Peyer's patch (tissue), 4 donors: ENCODE measurements at regions not wholly inside any gene's neighbourhood (a gene's known extent, or its start where the extent isn't known, plus 50 kb on each side); places are given as distances from the start of the nearest gene placed in this dataset.
A peak's percentile ranks its signal among the peaks of the same experiment; 100 is the strongest.

Source experiments
- DNase-seq, 3 donors: peaks; one replicate each; pipeline ENCODE4 v3.0.0-alpha.2; 2017 to 2019
- H3K27ac ChIP-seq, 4 donors: fragments of 200-600 bp; sonication (generic); one replicate each; pipeline ENCODE4 v1.5.1; 2016 to 2019
- H3K27me3 ChIP-seq, 2 donors: fragments of 200-600 bp; sonication (generic); one replicate each; pipeline ENCODE4 v1.5.1; 2019
- H3K36me3 ChIP-seq, 3 donors: fragments of 200-600 bp; sonication (generic); one replicate each; pipeline ENCODE4 v1.5.1; 2016 to 2019
- H3K4me1 ChIP-seq, 4 donors: fragments of 200-600 bp; sonication (generic); one replicate each; pipeline ENCODE4 v1.5.1; 2016 to 2019
- H3K4me3 ChIP-seq, 4 donors: fragments of 200-600 bp; sonication (generic); 1 replicate in 3 of 4; 2 replicates in 1 of 4; pipeline ENCODE4 v1.5.1; 2016 to 2019; ENCODE audit warnings: mild to moderate bottlenecking in 1 of 4
- H3K9me3 ChIP-seq, 4 donors: fragments of 200-600 bp; sonication (generic); one replicate each; pipeline ENCODE4 v1.5.1; 2016 to 2019; ENCODE audit warnings: mild to moderate bottlenecking in 1 of 4
- POLR2A ChIP-seq, 2 donors: fragments of 450-650 bp; IDR thresholded peaks; one replicate each; pipeline ENCODE4 v1.5.1; 2017; ENCODE audit warnings: antibody characterized with exemption in 2 of 2, mild to moderate bottlenecking in 2 of 2, moderate library complexity in 2 of 2
- TF ChIP-seq, protein P1 (sequence below), 6 experiments: fragments of 450-650 bp in 4 of 6; fragments of 200-600 bp in 2 of 6; sonication (generic) in 1 of 6; IDR thresholded peaks; one replicate each; pipeline ENCODE4 v1.5.1; 2017 to 2019; ENCODE audit warnings: antibody characterized with exemption in 6 of 6, mild to moderate bottlenecking in 3 of 6, moderate library complexity in 1 of 6

DNA sequence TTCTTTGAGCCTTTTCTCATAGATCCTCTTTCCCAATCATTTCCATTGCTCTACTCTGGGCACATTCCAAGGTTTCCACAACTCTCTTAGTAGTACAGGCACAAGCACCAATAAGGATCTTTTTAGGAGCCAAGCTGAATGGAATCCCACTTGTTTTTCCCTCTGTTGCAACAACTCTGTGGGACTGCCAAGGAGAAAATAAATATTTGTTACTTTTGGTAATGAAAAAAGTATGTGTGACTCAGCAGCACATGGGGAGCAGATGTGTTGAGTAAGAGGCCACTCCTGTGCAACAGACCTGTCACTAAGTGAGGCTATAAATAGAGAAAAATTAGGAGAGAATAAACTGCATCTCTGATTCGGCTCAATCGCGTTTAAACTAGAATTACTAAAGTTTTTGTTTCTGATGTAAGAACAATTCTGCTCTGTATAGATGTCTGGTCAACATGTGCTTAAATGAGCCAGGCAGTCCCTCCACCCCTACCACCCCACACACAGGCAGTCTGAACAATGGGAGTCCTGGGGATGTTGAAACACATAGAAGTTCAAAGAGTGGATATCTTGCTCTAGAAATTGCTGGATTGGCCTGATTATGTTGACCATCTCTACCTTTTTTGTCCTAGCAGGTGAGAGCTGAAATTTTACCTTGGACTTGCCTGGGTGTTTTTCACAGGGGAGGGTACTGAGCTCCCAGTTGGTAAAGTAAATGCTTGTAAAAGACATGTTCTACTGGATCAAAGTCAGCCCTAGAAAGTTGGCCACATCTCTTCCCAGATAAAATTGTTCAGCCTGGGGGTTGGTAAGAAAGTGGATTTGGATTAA is 244.3 kb upstream of the NOVA1 start:
- H3K27ac ChIP-seq: peak overlapping the region in 2 of 4 donors; percentile 32 to 49
- no peaks in the 10 kb centered on the region for H3K4me1 ChIP-seq
- peak in 2 of 3 donors; percentile 16 to 66 for DNase-seq

DNA sequence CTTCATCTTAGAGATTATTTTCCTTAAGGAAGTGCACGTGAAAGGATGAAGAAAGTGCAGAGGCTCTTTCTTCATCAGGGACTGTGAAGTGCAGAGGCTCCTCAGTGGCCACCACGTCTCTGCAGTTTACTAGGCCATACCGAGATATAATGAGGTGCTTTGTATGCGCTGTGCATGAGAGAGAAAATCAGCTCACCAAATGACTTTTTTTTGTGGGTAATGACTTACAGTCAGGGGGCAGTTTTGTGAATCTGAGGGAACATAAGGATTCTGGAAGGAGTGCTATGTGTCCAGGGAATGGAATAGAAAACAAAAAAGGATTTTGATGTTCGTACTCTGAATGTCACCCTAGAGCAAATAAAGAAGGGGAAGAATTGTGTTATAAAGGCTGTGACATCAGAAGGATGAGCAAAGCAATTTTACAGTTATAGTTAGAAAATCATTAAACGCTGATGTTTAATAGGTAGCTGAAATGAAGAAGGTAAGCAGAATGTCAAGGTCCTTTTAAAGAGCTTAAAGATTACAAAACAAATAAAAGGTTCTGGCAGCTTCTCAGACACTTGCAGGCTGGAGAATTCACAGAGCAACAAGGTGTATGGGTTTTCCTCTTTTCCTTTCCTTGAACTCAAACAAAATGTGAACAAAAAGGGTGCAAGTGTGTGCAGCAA is 247.5 kb upstream of the NOVA1 start:
- no peaks in the 10 kb centered on the region for H3K4me1 ChIP-seq

More for the DNA sequence above, 244.3 kb upstream of the NOVA1 start:
- Histone ChIP-seq H3K4me3 (no peak overlapping the region), H3K9me3 (no peaks in the 10 kb centered on the region), H3K27me3 (no peaks in the 10 kb centered on the region), H3K36me3 (no peaks in the 10 kb centered on the region)
- TF ChIP-seq, protein P1, sequence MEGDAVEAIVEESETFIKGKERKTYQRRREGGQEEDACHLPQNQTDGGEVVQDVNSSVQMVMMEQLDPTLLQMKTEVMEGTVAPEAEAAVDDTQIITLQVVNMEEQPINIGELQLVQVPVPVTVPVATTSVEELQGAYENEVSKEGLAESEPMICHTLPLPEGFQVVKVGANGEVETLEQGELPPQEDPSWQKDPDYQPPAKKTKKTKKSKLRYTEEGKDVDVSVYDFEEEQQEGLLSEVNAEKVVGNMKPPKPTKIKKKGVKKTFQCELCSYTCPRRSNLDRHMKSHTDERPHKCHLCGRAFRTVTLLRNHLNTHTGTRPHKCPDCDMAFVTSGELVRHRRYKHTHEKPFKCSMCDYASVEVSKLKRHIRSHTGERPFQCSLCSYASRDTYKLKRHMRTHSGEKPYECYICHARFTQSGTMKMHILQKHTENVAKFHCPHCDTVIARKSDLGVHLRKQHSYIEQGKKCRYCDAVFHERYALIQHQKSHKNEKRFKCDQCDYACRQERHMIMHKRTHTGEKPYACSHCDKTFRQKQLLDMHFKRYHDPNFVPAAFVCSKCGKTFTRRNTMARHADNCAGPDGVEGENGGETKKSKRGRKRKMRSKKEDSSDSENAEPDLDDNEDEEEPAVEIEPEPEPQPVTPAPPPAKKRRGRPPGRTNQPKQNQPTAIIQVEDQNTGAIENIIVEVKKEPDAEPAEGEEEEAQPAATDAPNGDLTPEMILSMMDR (IDR thresholded peaks at IDR 0.05): no peak

DNA sequence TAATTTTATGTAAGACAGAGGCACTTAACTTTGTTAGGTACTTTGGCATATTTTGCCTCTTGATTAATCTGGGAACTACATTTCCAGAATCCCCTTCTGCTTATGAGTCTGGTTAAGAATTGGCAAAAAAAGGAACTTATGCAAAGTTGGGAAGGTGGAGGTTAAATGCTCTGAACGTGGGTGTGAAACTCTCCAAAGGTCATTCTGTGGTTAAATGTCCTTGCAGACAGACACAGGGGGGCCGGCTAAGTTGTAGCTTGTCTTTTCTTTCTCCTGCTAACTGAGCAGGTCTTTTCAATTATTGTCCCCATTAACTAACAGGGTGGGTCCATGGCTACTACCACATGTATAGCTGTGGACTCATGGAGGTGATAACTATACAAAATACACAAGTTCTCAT is 248.6 kb upstream of the NOVA1 start:
- DNase-seq: no peak
- H3K36me3 ChIP-seq: no peaks in the 10 kb centered on the region
- no peak overlapping the region for H3K4me3 ChIP-seq
- no peak overlapping the region for H3K27ac ChIP-seq
- no peaks in the 10 kb centered on the region for H3K4me1 ChIP-seq
- TF ChIP-seq, protein P1 (IDR thresholded peaks at IDR 0.05): no peak
- TF ChIP-seq POLR2A (IDR thresholded peaks at IDR 0.05): no peak
- no peaks in the 10 kb centered on the region for H3K9me3 ChIP-seq
- H3K27me3 ChIP-seq: no peaks in the 10 kb centered on the region

More for the DNA sequence above, 247.5 kb upstream of the NOVA1 start:
- no peak overlapping the region for H3K27ac ChIP-seq
- H3K27me3 ChIP-seq: no peaks in the 10 kb centered on the region
- no peak overlapping the region for H3K4me3 ChIP-seq
- no peak for DNase-seq
- H3K36me3 ChIP-seq: no peaks in the 10 kb centered on the region
- H3K9me3 ChIP-seq: no peaks in the 10 kb centered on the region
- TF ChIP-seq POLR2A (IDR thresholded peaks at IDR 0.05): no peak
- TF ChIP-seq, protein P1 (IDR thresholded peaks at IDR 0.05): no peak

DNA sequence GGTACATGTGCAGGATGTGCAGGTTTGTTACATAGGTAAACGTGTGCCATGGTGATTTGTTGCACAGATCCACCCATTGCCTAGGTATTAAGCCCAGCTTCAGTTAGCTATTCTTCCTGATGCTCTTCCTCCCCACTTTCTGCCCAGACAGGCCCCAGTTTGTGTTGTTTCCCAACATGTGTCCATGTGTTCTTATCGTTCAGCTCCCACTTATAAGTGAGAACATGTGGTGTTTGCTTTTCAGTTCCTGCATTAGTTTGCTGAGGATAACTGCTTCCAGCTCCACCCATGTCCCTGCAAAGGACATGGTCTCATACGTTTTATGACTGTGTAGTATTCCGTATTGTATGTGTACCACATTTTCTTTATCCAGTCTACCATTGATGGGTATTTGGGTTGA is 251.7 kb upstream of the NOVA1 start:
- DNase-seq: no peak
- H3K27me3 ChIP-seq: no peaks in the 10 kb centered on the region

DNA sequence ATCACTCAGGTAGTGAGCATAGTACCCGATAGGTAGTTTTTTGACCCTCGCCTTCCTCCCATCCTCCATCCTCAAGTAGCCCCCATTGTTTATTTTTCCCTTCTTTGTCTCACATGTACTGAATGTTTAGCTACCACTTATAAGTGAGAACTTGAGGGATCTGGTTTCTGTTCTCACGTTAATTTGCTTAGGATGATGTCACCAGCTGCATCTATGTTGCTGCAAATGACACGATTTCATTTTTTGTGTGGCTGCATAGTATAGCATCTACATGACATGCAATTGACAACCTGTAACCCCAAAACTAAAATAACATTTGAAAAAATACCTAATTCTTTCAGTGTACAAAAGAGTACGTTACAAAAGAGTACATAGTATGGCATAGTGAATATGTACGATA is 254.0 kb upstream of the NOVA1 start:
- Histone ChIP-seq H3K4me1 (no peaks in the 10 kb centered on the region), H3K27ac (no peak overlapping the region), H3K36me3 (no peaks in the 10 kb centered on the region), H3K27me3 (no peaks in the 10 kb centered on the region), H3K4me3 (no peak overlapping the region), H3K9me3 (no peaks in the 10 kb centered on the region)
- no peak for DNase-seq
- TF ChIP-seq POLR2A (IDR thresholded peaks at IDR 0.05): no peak

More for the DNA sequence above, 251.7 kb upstream of the NOVA1 start:
- Histone ChIP-seq H3K9me3 (no peaks in the 10 kb centered on the region), H3K4me1 (no peaks in the 10 kb centered on the region), H3K4me3 (no peak overlapping the region), H3K36me3 (no peaks in the 10 kb centered on the region), H3K27ac (no peak overlapping the region)
- TF ChIP-seq, protein P1 (IDR thresholded peaks at IDR 0.05): no peak
- no peak for TF ChIP-seq POLR2A (IDR thresholded peaks at IDR 0.05)

DNA sequence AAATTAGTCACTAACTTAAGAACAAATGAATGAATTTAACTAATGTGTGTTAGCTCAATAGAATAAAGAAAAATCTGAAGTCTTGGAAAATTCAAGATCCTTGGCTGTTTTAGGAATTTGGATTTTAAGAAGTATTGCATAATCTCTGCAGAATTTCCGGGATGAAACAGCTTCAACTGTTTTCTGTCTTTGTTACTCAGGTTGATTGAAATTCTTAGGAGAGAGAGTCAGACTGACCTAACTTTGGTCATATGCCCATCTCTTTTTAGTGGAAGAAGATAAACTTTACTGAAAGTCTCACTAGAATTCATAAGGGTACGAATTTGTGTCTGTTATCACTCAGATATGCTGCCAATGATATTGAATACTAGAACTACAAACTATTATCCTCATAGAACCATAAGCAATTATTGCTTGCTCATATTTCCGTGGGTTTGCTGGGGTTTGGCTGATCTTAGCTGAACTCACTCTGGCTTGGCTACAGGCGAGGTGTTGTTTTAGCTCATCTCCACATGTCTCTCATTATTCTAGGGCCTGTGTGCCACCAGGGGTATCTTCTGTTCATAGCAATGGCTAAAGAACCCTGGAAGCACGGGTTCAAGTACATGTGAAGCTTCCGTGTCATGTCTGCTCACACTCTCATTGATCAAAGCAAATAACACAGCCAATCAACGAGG is 257.4 kb upstream of the NOVA1 start:
- Histone ChIP-seq H3K4me3 (no peak overlapping the region), H3K27me3 (no peaks in the 10 kb centered on the region), H3K4me1 (no peaks in the 10 kb centered on the region), H3K9me3 (no peaks in the 10 kb centered on the region), H3K36me3 (no peaks in the 10 kb centered on the region), H3K27ac (no peak overlapping the region)
- TF ChIP-seq, protein P1 (IDR thresholded peaks at IDR 0.05): no peak
- TF ChIP-seq POLR2A (IDR thresholded peaks at IDR 0.05): no peak
- DNase-seq: no peak
